NCI-H187 (cell line): ENCODE measurements at regions not wholly inside any gene's neighbourhood (a gene's known extent, or its start where the extent isn't known, plus 50 kb on each side); places are given as distances from the start of the nearest gene placed in this dataset.
"Not testable (repeated sequence)": the region's sequence is repeated elsewhere in the genome, so short reads cannot be mapped to it uniquely, and the experiment has no call there.

Experiments used
- DNase-seq, 2 experiments: peaks; one replicate each; lab custom pipeline; 2025; lab: John Stamatoyannopoulos, UW

- DNase-seq = no peak
Measured at GRCh38 chr2:11922294-11922693, 175.9 kb downstream of the LPIN1 start.

- DNase-seq = no peak
Measured at GRCh38 chr2:11923935-11924334, 177.5 kb downstream of the LPIN1 start.

- no peak for DNase-seq
Measured at GRCh38 chr2:11925295-11926066, 179.0 kb downstream of the LPIN1 start.

- DNase-seq = no peak
Measured at GRCh38 chr2:11930211-11930761, 183.9 kb downstream of the LPIN1 start.

- no peak for DNase-seq
Measured at GRCh38 chr2:11932048-11932512, 185.6 kb downstream of the LPIN1 start.

- DNase-seq = no peak
Measured at GRCh38 chr2:11932962-11933361, 186.5 kb downstream of the LPIN1 start.

GRCh38 chr2:11933854-11934253, 187.4 kb downstream of the LPIN1 start:
- no peak for DNase-seq

- no peak for DNase-seq
Measured at GRCh38 chr2:11936761-11937160, 190.3 kb downstream of the LPIN1 start.

GRCh38 chr2:11938196-11938595, 191.8 kb downstream of the LPIN1 start:
- peak in 1 of 2 experiments; percentile 10 for DNase-seq

GRCh38 chr2:11939523-11939922, 193.1 kb downstream of the LPIN1 start:
- DNase-seq = no peak

- DNase-seq = no peak
Measured at GRCh38 chr2:11940121-11940743, 193.8 kb downstream of the LPIN1 start.

GRCh38 chr2:11940799-11941198, 194.4 kb downstream of the LPIN1 start:
- DNase-seq = no peak

- DNase-seq = no peak
Measured at GRCh38 chr2:11941201-11942177, 195.1 kb downstream of the LPIN1 start.

- DNase-seq = no peak
Measured at GRCh38 chr2:11942178-11942569, 195.7 kb downstream of the LPIN1 start.

GRCh38 chr2:11944311-11944710, 197.9 kb downstream of the LPIN1 start:
- no peak for DNase-seq

GRCh38 chr2:11945139-11946126, 199.0 kb downstream of the LPIN1 start:
- no peak for DNase-seq

- DNase-seq = no peak
Measured at GRCh38 chr2:11947956-11948355, 201.5 kb downstream of the LPIN1 start.

GRCh38 chr2:11949732-11950523, 203.5 kb downstream of the LPIN1 start:
- DNase-seq = no peak

- DNase-seq = no peak
Measured at GRCh38 chr2:11950896-11951295, 204.5 kb downstream of the LPIN1 start.

GRCh38 chr2:11951492-11951891, 205.1 kb downstream of the LPIN1 start:
- not testable (repeated sequence) for DNase-seq
